Vagina (tissue), 2 donors: ENCODE measurements at regions not wholly inside any gene's neighbourhood (a gene's known extent, or its start where the extent isn't known, plus 50 kb on each side); places are given as distances from the start of the nearest gene placed in this dataset.

Source experiments
- DNase-seq, 2 donors: peaks; one replicate each; pipeline ENCODE4 v3.0.0-alpha.2; 2017; ENCODE audit errors: extremely low spot score in 2 of 2
- H3K27ac ChIP-seq: fragments of 200-600 bp; sonication (generic); one replicate; pipeline ENCODE4 v1.5.1; 2019
- H3K27me3 ChIP-seq: fragments of 200-600 bp; sonication (generic); one replicate; pipeline ENCODE4 v1.5.1; 2019
- H3K36me3 ChIP-seq, 2 donors: fragments of 200-600 bp; sonication (generic); one replicate each; pipeline ENCODE4 v1.5.1; 2017 to 2019
- H3K4me1 ChIP-seq: fragments of 200-600 bp; sonication (generic); one replicate; pipeline ENCODE4 v1.5.1; 2019
- H3K4me3 ChIP-seq, 2 donors: fragments of 200-600 bp; sonication (generic); 1 replicate in 1 of 2; 2 replicates in 1 of 2; pipeline ENCODE4 v1.5.1; 2016 to 2019
- H3K9me3 ChIP-seq: fragments of 200-600 bp; sonication (generic); one replicate; pipeline ENCODE4 v1.5.1; 2019
- CTCF ChIP-seq, 3 experiments: fragments of 450-650 bp in 2 of 3; fragments of 200-600 bp in 1 of 3; sonication (generic) in 1 of 3; IDR thresholded peaks; one replicate each; pipeline ENCODE4 v1.5.1; 2017 to 2019; ENCODE audit warnings: antibody characterized with exemption in 3 of 3, mild to moderate bottlenecking in 2 of 3, moderate library complexity in 2 of 3
- POLR2A ChIP-seq, 2 donors: fragments of 450-650 bp; IDR thresholded peaks; one replicate each; pipeline ENCODE4 v1.6.1; 2017; ENCODE audit warnings: antibody characterized with exemption in 2 of 2, mild to moderate bottlenecking in 2 of 2, moderate library complexity in 2 of 2
- POLR2AphosphoS5 ChIP-seq, 2 donors: sonication (generic); formaldehyde crosslinking; IDR thresholded peaks; one replicate each; pipeline ENCODE4 v1.9.0; 2017; ENCODE audit warnings: antibody characterized with exemption in 2 of 2, mild to moderate bottlenecking in 2 of 2, low read depth in 1 of 2; ENCODE audit not compliant: insufficient read depth in 1 of 2
- intact Hi-C: fragments of 100-400 bp; cut with DNase I; formaldehyde crosslinking; loops from one replicate; pipeline ENCODE4 v1.15.1; 2023

- TF ChIP-seq POLR2A (IDR thresholded peaks at IDR 0.05) (no peak), POLR2AphosphoS5 (IDR thresholded peaks at IDR 0.05; ENCODE audit: insufficient read depth in 1 of 2, low read depth in 1 of 2) (no peak), CTCF (IDR thresholded peaks at IDR 0.05) (no peak)
- H3K4me1 ChIP-seq: no peaks in the 10 kb centered on the region
- DNase-seq: no peak
- no peak overlapping the region for H3K27ac ChIP-seq
- intact Hi-C loops: no loop called here
- no peaks in the 10 kb centered on the region for H3K9me3 ChIP-seq
- no peaks in the 10 kb centered on the region for H3K36me3 ChIP-seq
- no peak overlapping the region for H3K4me3 ChIP-seq
- no peaks in the 10 kb centered on the region for H3K27me3 ChIP-seq
Measured at GRCh38 chr7:98719396-98719795, 102.3 kb downstream of the NPTX2 start.

GRCh38 chr7:98722402-98722801 lies 105.3 kb downstream of the NPTX2 start:
- no peak for DNase-seq
- intact Hi-C loops: no loop called here
- no peak for TF ChIP-seq POLR2AphosphoS5 (IDR thresholded peaks at IDR 0.05; ENCODE audit: insufficient read depth in 1 of 2, low read depth in 1 of 2)
- no peak for TF ChIP-seq POLR2A (IDR thresholded peaks at IDR 0.05)
- no peak for TF ChIP-seq CTCF (IDR thresholded peaks at IDR 0.05)
- H3K36me3 ChIP-seq: no peaks in the 10 kb centered on the region
- no peaks in the 10 kb centered on the region for H3K27me3 ChIP-seq
- no peaks in the 10 kb centered on the region for H3K9me3 ChIP-seq
- H3K27ac ChIP-seq: no peak overlapping the region
- H3K4me3 ChIP-seq: no peak overlapping the region
- no peaks in the 10 kb centered on the region for H3K4me1 ChIP-seq

DNA sequence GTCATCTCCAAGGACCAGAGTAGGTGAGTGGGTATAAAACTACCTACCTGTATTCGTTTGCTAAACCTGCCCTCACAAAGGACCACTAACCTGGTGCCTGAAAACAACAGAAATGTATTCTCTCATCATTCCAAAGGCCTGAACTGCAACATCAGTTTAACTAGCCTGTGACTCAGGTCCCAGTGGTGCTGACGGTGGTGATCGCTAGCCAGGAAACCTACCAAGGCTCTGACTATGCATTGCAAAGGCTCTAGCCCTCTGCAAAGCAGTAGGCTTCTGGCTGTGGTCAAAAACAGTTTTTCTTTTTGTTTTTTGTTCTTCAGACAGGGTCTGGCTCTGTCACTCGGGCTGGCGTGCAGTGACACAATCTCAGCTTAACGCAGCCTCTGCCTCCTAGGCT lies 107.5 kb downstream of the NPTX2 start:
- Histone ChIP-seq H3K36me3 (no peaks in the 10 kb centered on the region), H3K27me3 (no peaks in the 10 kb centered on the region), H3K27ac (no peak overlapping the region), H3K9me3 (no peaks in the 10 kb centered on the region), H3K4me1 (no peaks in the 10 kb centered on the region), H3K4me3 (no peak overlapping the region)
- intact Hi-C loops: no loop called here
- TF ChIP-seq POLR2A (IDR thresholded peaks at IDR 0.05) (no peak), POLR2AphosphoS5 (IDR thresholded peaks at IDR 0.05; ENCODE audit: insufficient read depth in 1 of 2, low read depth in 1 of 2) (no peak), CTCF (IDR thresholded peaks at IDR 0.05) (no peak)
- no peak for DNase-seq

- Histone ChIP-seq H3K4me3 (no peak overlapping the region), H3K27ac (no peak overlapping the region), H3K36me3 (no peaks in the 10 kb centered on the region), H3K9me3 (no peaks in the 10 kb centered on the region), H3K27me3 (no peaks in the 10 kb centered on the region), H3K4me1 (no peaks in the 10 kb centered on the region)
- intact Hi-C loops: no loop called here
- TF ChIP-seq CTCF (IDR thresholded peaks at IDR 0.05): no peak
- TF ChIP-seq POLR2A (IDR thresholded peaks at IDR 0.05): no peak
- TF ChIP-seq POLR2AphosphoS5 (IDR thresholded peaks at IDR 0.05; ENCODE audit: insufficient read depth in 1 of 2, low read depth in 1 of 2): no peak
- no peak for DNase-seq
Measured at GRCh38 chr7:98727146-98727709, 110.1 kb downstream of the NPTX2 start.

DNA sequence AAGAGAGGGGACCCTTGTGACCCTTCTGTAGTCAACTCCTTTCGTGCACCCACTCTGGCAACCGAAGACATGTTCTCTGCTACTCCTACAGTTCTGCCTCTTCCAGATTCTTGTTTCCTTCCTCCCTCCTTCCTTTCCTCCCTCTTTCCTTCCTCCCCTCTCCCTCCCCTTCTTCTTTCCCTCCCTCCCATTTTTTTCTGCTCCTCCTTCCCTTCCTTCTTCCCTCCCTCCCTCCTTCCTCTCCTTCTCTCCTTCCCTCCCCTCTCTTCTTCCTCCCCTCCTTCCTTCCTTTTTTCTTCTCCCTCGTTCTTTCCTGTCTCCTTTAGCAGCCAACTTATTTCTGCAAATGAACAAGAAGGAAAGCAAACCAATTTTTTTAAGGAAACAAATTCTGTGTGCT lies 111.5 kb downstream of the NPTX2 start:
- H3K27me3 ChIP-seq: no peaks in the 10 kb centered on the region
- H3K9me3 ChIP-seq: no peaks in the 10 kb centered on the region
- intact Hi-C loops: no loop called here
- H3K36me3 ChIP-seq: no peaks in the 10 kb centered on the region
- TF ChIP-seq CTCF (IDR thresholded peaks at IDR 0.05): no peak
- TF ChIP-seq POLR2AphosphoS5 (IDR thresholded peaks at IDR 0.05; ENCODE audit: insufficient read depth in 1 of 2, low read depth in 1 of 2): no peak
- TF ChIP-seq POLR2A (IDR thresholded peaks at IDR 0.05): no peak
- H3K4me1 ChIP-seq: no peaks in the 10 kb centered on the region
- no peak overlapping the region for H3K4me3 ChIP-seq
- DNase-seq: no peak
- H3K27ac ChIP-seq: no peak overlapping the region
